ENCODE measurements at regions not wholly inside any gene's neighbourhood (a gene's known extent, or its start where the extent isn't known, plus 50 kb on each side); places are given as distances from the start of the nearest gene placed in this dataset.
A peak's percentile ranks its signal among the peaks of the same experiment; 100 is the strongest.

GRCh38 chr1:203408486-203409481 is 57.9 kb upstream of the FMOD start (continued):
- TF ChIP-seq RCOR1 (IDR thresholded peaks at IDR 0.05; ENCODE audit: borderline replicate concordance in 1 of 2, low read depth in 2 of 2, low read length in 2 of 2) (no peak), JUND (IDR thresholded peaks at IDR 0.05; ENCODE audit: borderline replicate concordance, low read depth, low read length) (peak; percentile 62; the same call in 1 of the 2 replicates), JUND (tag; IDR thresholded peaks at IDR 0.05; ENCODE audit: borderline replicate concordance, low read depth, low read length) (peak; percentile 56; the same call in 1 of the 3 replicates), RAD21 (CRISPR knock-in tag; conservative IDR thresholded peaks at IDR 0.05 in 1 of 2, IDR thresholded peaks at IDR 0.05 in 1 of 2) (no peak), ARHGAP35 (IDR thresholded peaks at IDR 0.05; ENCODE audit: partially characterized antibody) (no peak), VEZF1 (CRISPR knock-in tag; IDR thresholded peaks at IDR 0.05) (peak; percentile 52), SRSF3 (IDR thresholded peaks at IDR 0.05; ENCODE audit: insufficient read depth, low read length) (no peak), USF1 (CRISPR knock-in tag; IDR thresholded peaks at IDR 0.05) (no peak), LARP7 (IDR thresholded peaks at IDR 0.05) (no peak), ZNF780A (CRISPR knock-in tag; IDR thresholded peaks at IDR 0.05) (no peak), ATF3 (IDR thresholded peaks at IDR 0.05) (peak; percentile 29; the same call in 1 of the 2 replicates), ATF3 (CRISPR knock-in tag; conservative IDR thresholded peaks at IDR 0.05) (no peak), ZNF23 (CRISPR knock-in tag; IDR thresholded peaks at IDR 0.05) (no peak)
- TF ChIP-seq, protein P1, sequence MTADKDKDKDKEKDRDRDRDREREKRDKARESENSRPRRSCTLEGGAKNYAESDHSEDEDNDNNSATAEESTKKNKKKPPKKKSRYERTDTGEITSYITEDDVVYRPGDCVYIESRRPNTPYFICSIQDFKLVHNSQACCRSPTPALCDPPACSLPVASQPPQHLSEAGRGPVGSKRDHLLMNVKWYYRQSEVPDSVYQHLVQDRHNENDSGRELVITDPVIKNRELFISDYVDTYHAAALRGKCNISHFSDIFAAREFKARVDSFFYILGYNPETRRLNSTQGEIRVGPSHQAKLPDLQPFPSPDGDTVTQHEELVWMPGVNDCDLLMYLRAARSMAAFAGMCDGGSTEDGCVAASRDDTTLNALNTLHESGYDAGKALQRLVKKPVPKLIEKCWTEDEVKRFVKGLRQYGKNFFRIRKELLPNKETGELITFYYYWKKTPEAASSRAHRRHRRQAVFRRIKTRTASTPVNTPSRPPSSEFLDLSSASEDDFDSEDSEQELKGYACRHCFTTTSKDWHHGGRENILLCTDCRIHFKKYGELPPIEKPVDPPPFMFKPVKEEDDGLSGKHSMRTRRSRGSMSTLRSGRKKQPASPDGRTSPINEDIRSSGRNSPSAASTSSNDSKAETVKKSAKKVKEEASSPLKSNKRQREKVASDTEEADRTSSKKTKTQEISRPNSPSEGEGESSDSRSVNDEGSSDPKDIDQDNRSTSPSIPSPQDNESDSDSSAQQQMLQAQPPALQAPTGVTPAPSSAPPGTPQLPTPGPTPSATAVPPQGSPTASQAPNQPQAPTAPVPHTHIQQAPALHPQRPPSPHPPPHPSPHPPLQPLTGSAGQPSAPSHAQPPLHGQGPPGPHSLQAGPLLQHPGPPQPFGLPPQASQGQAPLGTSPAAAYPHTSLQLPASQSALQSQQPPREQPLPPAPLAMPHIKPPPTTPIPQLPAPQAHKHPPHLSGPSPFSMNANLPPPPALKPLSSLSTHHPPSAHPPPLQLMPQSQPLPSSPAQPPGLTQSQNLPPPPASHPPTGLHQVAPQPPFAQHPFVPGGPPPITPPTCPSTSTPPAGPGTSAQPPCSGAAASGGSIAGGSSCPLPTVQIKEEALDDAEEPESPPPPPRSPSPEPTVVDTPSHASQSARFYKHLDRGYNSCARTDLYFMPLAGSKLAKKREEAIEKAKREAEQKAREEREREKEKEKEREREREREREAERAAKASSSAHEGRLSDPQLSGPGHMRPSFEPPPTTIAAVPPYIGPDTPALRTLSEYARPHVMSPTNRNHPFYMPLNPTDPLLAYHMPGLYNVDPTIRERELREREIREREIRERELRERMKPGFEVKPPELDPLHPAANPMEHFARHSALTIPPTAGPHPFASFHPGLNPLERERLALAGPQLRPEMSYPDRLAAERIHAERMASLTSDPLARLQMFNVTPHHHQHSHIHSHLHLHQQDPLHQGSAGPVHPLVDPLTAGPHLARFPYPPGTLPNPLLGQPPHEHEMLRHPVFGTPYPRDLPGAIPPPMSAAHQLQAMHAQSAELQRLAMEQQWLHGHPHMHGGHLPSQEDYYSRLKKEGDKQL (CRISPR knock-in tag; IDR thresholded peaks at IDR 0.05; ENCODE audit: borderline replicate concordance) = no peak
